Inferior parietal cortex (tissue), 1 donor: ENCODE measurements at regions not wholly inside any gene's neighbourhood (a gene's known extent, or its start where the extent isn't known, plus 50 kb on each side); places are given as distances from the start of the nearest gene placed in this dataset.
"Not testable (repeated sequence)": the region's sequence is repeated elsewhere in the genome, so short reads cannot be mapped to it uniquely, and the experiment has no call there.

ENCODE experiments used
- DNase-seq: peaks from one replicate; pipeline ENCODE4 v3.0.0-alpha.2; 2016; ENCODE audit errors: extremely low spot score

GRCh38 chr4:177185151-177185550 lies 124.5 kb upstream of the NEIL3 start:
- DNase-seq, result no peak

GRCh38 chr4:177185579-177185978 lies 124.1 kb upstream of the NEIL3 start:
- no peak for DNase-seq

GRCh38 chr4:177187371-177187770 lies 122.3 kb upstream of the NEIL3 start:
- no peak for DNase-seq

GRCh38 chr4:177190995-177191580 lies 118.6 kb upstream of the NEIL3 start:
- DNase-seq, result no peak

GRCh38 chr4:177191586-177191985 lies 118.1 kb upstream of the NEIL3 start:
- DNase-seq, result no peak

GRCh38 chr4:177191991-177192390 lies 117.7 kb upstream of the NEIL3 start:
- DNase-seq, result no peak

- DNase-seq, result not testable (repeated sequence)
Measured at GRCh38 chr4:177193024-177193715, 116.5 kb upstream of the NEIL3 start.

GRCh38 chr4:177194906-177195305 lies 114.8 kb upstream of the NEIL3 start:
- DNase-seq, result no peak

- DNase-seq, result no peak
Measured at GRCh38 chr4:177196615-177197014, 113.1 kb upstream of the NEIL3 start.

- DNase-seq, result no peak
Measured at GRCh38 chr4:177201614-177202013, 108.1 kb upstream of the NEIL3 start.

GRCh38 chr4:177204126-177204525 lies 105.5 kb upstream of the NEIL3 start:
- DNase-seq, result no peak

- no peak for DNase-seq
Measured at GRCh38 chr4:177214935-177215334, 94.7 kb upstream of the NEIL3 start.

- DNase-seq, result no peak
Measured at GRCh38 chr4:177220376-177220775, 89.3 kb upstream of the NEIL3 start.

GRCh38 chr4:177222781-177223180 lies 86.9 kb upstream of the NEIL3 start:
- no peak for DNase-seq

- DNase-seq, result no peak
Measured at GRCh38 chr4:177225605-177226004, 84.1 kb upstream of the NEIL3 start.

- DNase-seq, result no peak
Measured at GRCh38 chr4:177227636-177228035, 82.0 kb upstream of the NEIL3 start.

- no peak for DNase-seq
Measured at GRCh38 chr4:177228599-177228998, 81.1 kb upstream of the NEIL3 start.

GRCh38 chr4:177229331-177229730 lies 80.3 kb upstream of the NEIL3 start:
- DNase-seq, result no peak

GRCh38 chr4:177232473-177232872 lies 77.2 kb upstream of the NEIL3 start:
- DNase-seq, result no peak

GRCh38 chr4:177235026-177235425 lies 74.6 kb upstream of the NEIL3 start:
- DNase-seq, result no peak

GRCh38 chr4:177236886-177237285 lies 72.8 kb upstream of the NEIL3 start:
- no peak for DNase-seq

GRCh38 chr4:177237291-177237690 lies 72.4 kb upstream of the NEIL3 start:
- DNase-seq, result no peak

- DNase-seq, result no peak
Measured at GRCh38 chr4:177239477-177239876, 70.2 kb upstream of the NEIL3 start.

GRCh38 chr4:177239878-177240277 lies 69.8 kb upstream of the NEIL3 start:
- no peak for DNase-seq
